Rectal smooth muscle tissue (tissue), 1 donor: ENCODE measurements at regions not wholly inside any gene's neighbourhood (a gene's known extent, or its start where the extent isn't known, plus 50 kb on each side); places are given as distances from the start of the nearest gene placed in this dataset.

ENCODE experiments used
- H3K27ac ChIP-seq: one replicate; pipeline ENCODE4 v1.7.0; 2013; ENCODE audit warnings: low read depth, low read length, inconsistent platforms
- H3K27me3 ChIP-seq: one replicate; pipeline ENCODE4 v1.7.0; 2013; ENCODE audit warnings: low read length; ENCODE audit not compliant: control insufficient read depth, insufficient read depth
- H3K36me3 ChIP-seq: one replicate; pipeline ENCODE4 v1.7.0; 2013; ENCODE audit warnings: low read length; ENCODE audit not compliant: control insufficient read depth, insufficient read depth
- H3K4me1 ChIP-seq: one replicate; pipeline ENCODE4 v1.7.0; 2013; ENCODE audit warnings: low read length; ENCODE audit not compliant: control insufficient read depth, insufficient read depth
- H3K4me3 ChIP-seq: one replicate; pipeline ENCODE4 v1.7.0; 2013; ENCODE audit warnings: low read length
- H3K9ac ChIP-seq: one replicate; pipeline ENCODE4 v1.7.0; 2013; ENCODE audit warnings: low read length

- Histone ChIP-seq H3K4me3 (no peak overlapping the region), H3K36me3 (no peaks in the 10 kb centered on the region), H3K9ac (no peak overlapping the region), H3K4me1 (no peaks in the 10 kb centered on the region), H3K27me3 (no peaks in the 10 kb centered on the region), H3K27ac (no peak overlapping the region)
Measured at GRCh38 chr16:87188104-87188503, 129.1 kb downstream of the C16orf95 start.

GRCh38 chr16:87189426-87189825, 127.8 kb downstream of the C16orf95 start:
- no peaks in the 10 kb centered on the region for H3K36me3 ChIP-seq
- H3K27me3 ChIP-seq = no peaks in the 10 kb centered on the region
- no peaks in the 10 kb centered on the region for H3K4me1 ChIP-seq
- no peak overlapping the region for H3K27ac ChIP-seq
- no peak overlapping the region for H3K4me3 ChIP-seq
- H3K9ac ChIP-seq = no peak overlapping the region

- H3K27ac ChIP-seq = no peak overlapping the region
- H3K9ac ChIP-seq = no peak overlapping the region
- H3K36me3 ChIP-seq = no peaks in the 10 kb centered on the region
- no peak overlapping the region for H3K4me3 ChIP-seq
- H3K4me1 ChIP-seq = no peaks in the 10 kb centered on the region
- no peaks in the 10 kb centered on the region for H3K27me3 ChIP-seq
Measured at GRCh38 chr16:87190288-87191230, 126.6 kb downstream of the C16orf95 start.

DNA sequence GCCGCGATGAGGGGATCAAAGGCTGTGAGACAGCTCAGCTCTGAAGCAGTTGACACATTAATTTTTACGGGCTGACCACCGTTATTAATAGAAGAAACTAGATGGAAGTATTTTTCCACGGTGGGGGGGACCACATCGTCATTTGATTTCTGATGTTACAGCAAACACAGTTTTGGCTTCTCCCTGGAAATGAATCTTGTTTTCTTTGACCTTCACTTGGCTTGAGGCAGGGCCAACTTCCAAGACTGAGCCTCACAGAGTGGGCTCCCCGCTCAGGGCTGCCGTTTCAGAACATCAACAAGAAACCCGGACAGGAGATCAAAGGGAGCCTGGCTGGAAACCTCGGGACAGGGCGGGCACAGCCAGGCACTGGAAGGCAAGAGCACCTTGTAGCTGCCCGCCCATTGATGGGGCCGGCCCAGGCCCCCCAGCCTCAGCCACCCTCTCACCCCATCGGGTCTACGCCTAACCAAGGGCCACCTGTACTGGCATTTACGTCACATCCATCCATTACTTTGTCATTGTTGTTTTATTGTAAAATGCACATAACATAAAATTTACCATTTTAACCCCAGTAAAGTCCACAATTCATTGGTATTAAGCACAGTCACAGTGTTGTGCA, 124.6 kb downstream of the C16orf95 start:
- Histone ChIP-seq H3K27ac (no peak overlapping the region), H3K9ac (no peak overlapping the region), H3K27me3 (no peaks in the 10 kb centered on the region), H3K36me3 (no peaks in the 10 kb centered on the region), H3K4me3 (no peak overlapping the region), H3K4me1 (no peaks in the 10 kb centered on the region)

- Histone ChIP-seq H3K4me3 (no peak overlapping the region), H3K36me3 (no peaks in the 10 kb centered on the region), H3K27me3 (no peaks in the 10 kb centered on the region), H3K27ac (no peak overlapping the region), H3K4me1 (no peaks in the 10 kb centered on the region), H3K9ac (no peak overlapping the region)
Measured at GRCh38 chr16:87194172-87194571, 123.0 kb downstream of the C16orf95 start.

DNA sequence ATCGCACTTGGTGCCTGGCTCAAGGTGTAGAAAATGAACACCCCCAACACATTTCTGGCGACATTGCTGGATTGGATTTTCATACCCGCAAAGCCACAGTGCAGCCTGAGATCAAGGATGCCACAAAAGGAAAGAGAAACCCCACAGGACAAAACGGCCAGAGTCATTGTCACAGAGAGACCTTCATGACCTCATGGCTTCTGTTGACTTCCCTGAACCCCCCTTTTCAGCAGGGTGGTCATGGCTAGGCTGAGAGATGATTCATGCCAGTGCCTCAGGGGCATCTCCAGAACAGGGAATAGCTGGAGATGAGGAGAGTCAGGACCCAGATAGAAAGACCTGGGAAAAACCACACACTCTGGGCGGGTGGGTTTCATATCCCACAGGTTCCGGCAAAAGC, 122.0 kb downstream of the C16orf95 start:
- H3K4me3 ChIP-seq = no peak overlapping the region
- no peaks in the 10 kb centered on the region for H3K27me3 ChIP-seq
- H3K27ac ChIP-seq = no peak overlapping the region
- no peak overlapping the region for H3K9ac ChIP-seq
- no peaks in the 10 kb centered on the region for H3K4me1 ChIP-seq
- no peaks in the 10 kb centered on the region for H3K36me3 ChIP-seq

GRCh38 chr16:87196231-87196630, 121.0 kb downstream of the C16orf95 start:
- Histone ChIP-seq H3K27me3 (no peaks in the 10 kb centered on the region), H3K27ac (no peak overlapping the region), H3K4me1 (no peaks in the 10 kb centered on the region), H3K36me3 (no peaks in the 10 kb centered on the region), H3K9ac (no peak overlapping the region), H3K4me3 (no peak overlapping the region)

- H3K27me3 ChIP-seq = no peaks in the 10 kb centered on the region
- H3K4me1 ChIP-seq = no peaks in the 10 kb centered on the region
- H3K9ac ChIP-seq = no peak overlapping the region
- H3K27ac ChIP-seq = no peak overlapping the region
- H3K4me3 ChIP-seq = no peak overlapping the region
- no peaks in the 10 kb centered on the region for H3K36me3 ChIP-seq
Measured at GRCh38 chr16:87196661-87197060, 120.5 kb downstream of the C16orf95 start.

- Histone ChIP-seq H3K27me3 (no peaks in the 10 kb centered on the region), H3K9ac (no peak overlapping the region), H3K4me1 (no peaks in the 10 kb centered on the region), H3K4me3 (no peak overlapping the region), H3K27ac (no peak overlapping the region), H3K36me3 (no peaks in the 10 kb centered on the region)
Measured at GRCh38 chr16:87198328-87198832, 118.8 kb downstream of the C16orf95 start.

GRCh38 chr16:87198881-87199280, 118.3 kb downstream of the C16orf95 start:
- Histone ChIP-seq H3K4me1 (no peaks in the 10 kb centered on the region), H3K4me3 (no peak overlapping the region), H3K9ac (no peak overlapping the region), H3K27me3 (no peaks in the 10 kb centered on the region), H3K36me3 (no peaks in the 10 kb centered on the region), H3K27ac (no peak overlapping the region)

GRCh38 chr16:87199379-87199778, 117.8 kb downstream of the C16orf95 start:
- H3K4me1 ChIP-seq = no peaks in the 10 kb centered on the region
- H3K9ac ChIP-seq = no peak overlapping the region
- no peak overlapping the region for H3K4me3 ChIP-seq
- H3K27ac ChIP-seq = no peak overlapping the region
- no peaks in the 10 kb centered on the region for H3K27me3 ChIP-seq
- no peaks in the 10 kb centered on the region for H3K36me3 ChIP-seq

DNA sequence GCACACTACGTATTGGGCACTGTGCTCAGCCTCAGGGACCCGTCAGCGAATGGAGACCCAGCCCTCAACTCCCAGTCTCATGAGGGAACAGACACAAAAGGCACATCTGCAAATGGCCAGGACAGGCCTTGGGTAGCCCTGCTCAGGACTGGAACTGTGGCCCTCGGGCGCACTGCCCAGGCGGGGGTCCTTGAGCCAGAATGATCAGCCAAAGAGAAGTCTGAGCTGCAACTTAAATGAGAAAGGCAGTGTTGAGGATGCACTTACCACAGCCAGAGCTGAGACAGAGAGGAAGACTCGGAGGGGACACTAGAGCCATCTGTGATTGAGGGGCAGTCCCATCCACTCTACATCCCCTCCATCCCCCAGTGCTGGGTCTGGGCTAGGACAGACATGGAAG, 117.3 kb downstream of the C16orf95 start:
- Histone ChIP-seq H3K27me3 (no peaks in the 10 kb centered on the region), H3K4me1 (no peaks in the 10 kb centered on the region), H3K27ac (no peak overlapping the region), H3K4me3 (no peak overlapping the region), H3K9ac (no peak overlapping the region), H3K36me3 (no peaks in the 10 kb centered on the region)
